Activated naive CD4-positive, alpha-beta T cell treated with anti-CD3 and anti-CD28 coated beads for 36 hours (primary cell): ENCODE measurements at regions not wholly inside any gene's neighbourhood (a gene's known extent, or its start where the extent isn't known, plus 50 kb on each side); places are given as distances from the start of the nearest gene placed in this dataset.
"Not testable (repeated sequence)": the region's sequence is repeated elsewhere in the genome, so short reads cannot be mapped to it uniquely, and the experiment has no call there.

Experiments used
- CTCF ChIA-PET: fragments of 350-600 bp; sonication (Branson Sonifier 250); formaldehyde crosslinking; loops from one replicate; lab custom pipeline; 2021; ENCODE audit warnings: antibody characterized with exemption; lab: Charles Lee
- DNase-seq: peaks from one replicate; pipeline ENCODE4 v3.0.0-alpha.2; 2020
- H3K27ac Mint-ChIP-seq: one replicate; pipeline ENCODE4 v1.8.0; 2021; ENCODE audit warnings: mild to moderate bottlenecking, mixed read lengths
- H3K27me3 Mint-ChIP-seq: one replicate; pipeline ENCODE4 v1.8.0; 2021; ENCODE audit warnings: low read depth, mixed read lengths
- H3K36me3 Mint-ChIP-seq: one replicate; pipeline ENCODE4 v1.8.0; 2021; ENCODE audit warnings: low read depth, mixed read lengths
- H3K4me1 Mint-ChIP-seq: one replicate; pipeline ENCODE4 v1.8.0; 2021; ENCODE audit warnings: low read depth, mixed read lengths
- H3K4me3 Mint-ChIP-seq: one replicate; pipeline ENCODE4 v1.8.0; 2021; ENCODE audit warnings: mild to moderate bottlenecking, moderate library complexity, mixed read lengths
- H3K9me3 Mint-ChIP-seq: one replicate; pipeline ENCODE4 v1.8.0; 2021; ENCODE audit warnings: mixed read lengths
- intact Hi-C: fragments of 100-400 bp; cut with micrococcal nuclease; formaldehyde crosslinking; loops from one replicate; pipeline ENCODE4 v1.15.1; 2023

DNA sequence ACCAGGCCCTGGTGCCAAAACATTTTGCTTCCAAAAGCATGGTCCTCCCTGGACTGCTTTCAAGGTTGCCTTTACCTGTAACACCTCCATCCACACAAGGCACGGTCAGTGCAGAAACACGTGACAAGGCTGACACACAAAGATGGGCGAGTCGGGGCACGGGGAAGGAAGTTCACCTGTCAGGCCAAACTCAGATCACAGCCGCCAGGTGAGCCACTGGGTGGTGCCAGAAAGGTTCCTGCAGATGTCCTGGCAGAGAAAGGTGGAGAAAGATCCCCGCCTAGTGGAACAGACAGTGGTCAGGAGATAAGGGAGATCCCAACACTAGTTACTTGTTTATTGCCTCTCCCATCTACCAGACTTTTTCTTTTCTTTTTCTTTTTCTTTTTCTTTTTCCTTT, 155.3 kb downstream of the AIPL1 start:
- H3K4me1 Mint-ChIP-seq: no peaks in the 10 kb centered on the region
- no peak overlapping the region for H3K27ac Mint-ChIP-seq
- intact Hi-C loops: loop anchor here (1.0 to 5.0 kb wide), 2 partner anchors 134 to 687 kb away; no protein-coding TSS in a partner anchor
- no peaks in the 10 kb centered on the region for H3K36me3 Mint-ChIP-seq
- DNase-seq: peak; percentile 50
- H3K9me3 Mint-ChIP-seq: no peaks in the 10 kb centered on the region
- peaks cover 16% of the 10 kb centered on the region for H3K27me3 Mint-ChIP-seq
- H3K4me3 Mint-ChIP-seq: no peak overlapping the region
- CTCF ChIA-PET: interaction anchor here (0.6 kb wide), 1 partner anchor 123 kb away, joined by 5 read pairs; no protein-coding TSS in a partner anchor

DNA sequence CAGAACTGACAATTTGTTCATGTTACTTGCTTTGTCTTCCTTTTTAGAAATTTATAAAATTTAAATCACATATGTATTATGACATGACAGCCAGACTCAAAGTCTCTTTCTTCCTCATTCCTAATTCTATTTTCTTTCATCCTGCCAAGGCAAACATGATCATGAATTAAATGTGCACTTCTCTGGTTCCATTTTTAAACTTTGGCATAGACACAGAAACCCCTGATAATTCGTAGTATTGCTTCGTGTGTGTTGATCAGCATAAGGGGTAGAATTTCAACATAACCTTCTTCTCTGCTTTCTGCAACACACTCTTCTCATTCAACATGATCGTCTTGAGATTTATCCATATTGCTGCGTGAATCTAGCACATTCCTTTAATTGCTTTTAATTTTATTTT, 156.5 kb downstream of the AIPL1 start:
- CTCF ChIA-PET: no interaction called here
- Mint-ChIP-seq H3K27me3 (peaks cover 16% of the 10 kb centered on the region), H3K27ac (no peak overlapping the region), H3K9me3 (no peaks in the 10 kb centered on the region), H3K4me3 (no peak overlapping the region), H3K4me1 (no peaks in the 10 kb centered on the region), H3K36me3 (no peaks in the 10 kb centered on the region)
- intact Hi-C loops: loop anchor here (5.0 kb wide), 1 partner anchor 686 kb away; no protein-coding TSS in a partner anchor
- no peak for DNase-seq

DNA sequence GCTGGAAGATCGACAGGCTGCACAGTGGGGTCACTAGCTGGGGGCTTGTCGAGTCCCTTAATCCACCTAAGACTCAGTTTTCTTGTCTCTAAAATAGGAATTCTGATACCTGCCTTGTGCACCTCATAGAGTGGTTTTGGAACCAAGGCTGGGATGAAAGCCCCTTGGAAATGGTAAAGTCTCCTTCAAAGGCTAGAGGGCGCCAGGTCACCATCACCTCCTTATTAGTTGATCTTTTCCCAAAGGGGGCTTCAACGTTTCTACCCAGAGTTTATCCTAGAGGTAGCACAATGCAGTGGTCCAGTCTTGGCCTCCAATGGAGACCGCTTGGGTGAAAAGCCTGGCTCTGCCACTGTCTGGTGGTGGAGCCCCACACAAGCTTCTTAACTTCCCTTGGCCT, 158.2 kb downstream of the AIPL1 start:
- peaks cover 17% of the 10 kb centered on the region for H3K27me3 Mint-ChIP-seq
- H3K4me1 Mint-ChIP-seq: no peaks in the 10 kb centered on the region
- H3K36me3 Mint-ChIP-seq: no peaks in the 10 kb centered on the region
- intact Hi-C loops: loop anchor here (5.0 kb wide), 1 partner anchor 684 kb away; no protein-coding TSS in a partner anchor
- no peak for DNase-seq
- CTCF ChIA-PET: no interaction called here
- H3K27ac Mint-ChIP-seq: no peak overlapping the region
- H3K4me3 Mint-ChIP-seq: no peak overlapping the region
- H3K9me3 Mint-ChIP-seq: no peaks in the 10 kb centered on the region

DNA sequence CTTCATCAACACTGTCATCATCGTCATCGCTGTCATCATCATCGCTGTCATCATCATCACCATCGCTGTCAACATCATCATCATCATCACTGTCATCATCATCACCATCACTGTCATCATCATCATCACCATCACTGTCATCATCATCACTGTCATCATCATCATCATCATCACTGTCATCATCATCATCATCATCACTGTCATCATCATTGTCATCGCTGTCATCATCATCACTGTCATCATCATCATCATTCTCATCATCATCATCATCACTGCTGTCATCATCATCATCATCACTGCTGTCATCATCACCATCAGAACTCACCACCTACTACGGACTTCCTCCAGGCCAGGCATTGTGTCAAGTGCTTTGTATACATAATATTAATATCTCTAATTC, 160.6 kb downstream of the AIPL1 start:
- Mint-ChIP-seq H3K4me3 (no peak overlapping the region), H3K27me3 (peaks cover 9% of the 10 kb centered on the region), H3K9me3 (no peaks in the 10 kb centered on the region), H3K27ac (no peak overlapping the region), H3K4me1 (no peaks in the 10 kb centered on the region), H3K36me3 (no peaks in the 10 kb centered on the region)
- DNase-seq: no peak
- intact Hi-C loops: no loop called here
- CTCF ChIA-PET: no interaction called here

DNA sequence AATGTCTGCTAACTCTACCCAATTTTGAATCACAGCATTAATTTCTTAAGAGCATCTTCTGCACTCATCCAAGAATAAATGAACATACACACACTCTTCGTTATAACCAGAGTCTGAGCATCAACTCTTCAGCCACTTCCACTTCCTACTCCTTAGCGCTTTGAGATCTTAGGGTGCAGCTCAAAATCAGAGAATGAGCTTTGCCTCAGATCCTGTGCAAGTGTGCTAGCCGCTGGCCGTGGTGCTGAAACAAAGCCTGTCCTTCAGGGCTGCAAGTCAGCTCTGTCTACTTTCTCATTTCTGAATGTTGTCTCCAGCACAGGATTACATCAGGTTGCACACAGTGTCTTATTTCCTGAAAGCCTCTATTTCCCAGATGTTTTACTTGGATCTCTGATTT, 165.4 kb downstream of the AIPL1 start:
- peaks cover 3% of the 10 kb centered on the region for H3K9me3 Mint-ChIP-seq
- no peak overlapping the region for H3K4me3 Mint-ChIP-seq
- CTCF ChIA-PET: interaction anchor here (0.6 to 0.7 kb wide), 2 partner anchors 152 to 449 kb away, joined by 4 read pairs; no protein-coding TSS in a partner anchor

DNA sequence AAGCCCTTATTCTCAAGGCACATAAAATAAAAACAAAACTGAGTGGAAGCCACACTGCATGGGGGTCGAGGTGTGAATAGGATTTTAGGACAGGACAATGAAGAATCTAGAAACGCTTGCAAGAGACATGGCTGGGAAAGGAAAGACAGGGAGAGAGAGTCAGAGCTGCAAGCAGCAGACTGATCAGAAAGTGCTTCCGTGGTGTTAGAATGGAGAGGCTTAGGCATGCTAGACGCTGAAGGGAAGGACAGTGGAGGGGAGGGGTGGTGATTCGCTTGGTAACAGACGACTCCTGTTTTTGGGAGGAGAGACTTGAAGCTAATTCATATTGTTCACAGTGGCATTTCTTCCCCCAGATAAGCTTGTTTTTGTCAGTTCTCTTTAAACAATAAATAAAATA, 173.5 kb downstream of the AIPL1 start:
- Mint-ChIP-seq H3K4me3 (no peak overlapping the region), H3K9me3 (peaks cover 3% of the 10 kb centered on the region), H3K4me1 (no peaks in the 10 kb centered on the region), H3K36me3 (no peaks in the 10 kb centered on the region), H3K27ac (no peak overlapping the region), H3K27me3 (peaks cover 49% of the 10 kb centered on the region)
- intact Hi-C loops: no loop called here
- DNase-seq: no peak
- CTCF ChIA-PET: no interaction called here

More for the DNA sequence above, 165.4 kb downstream of the AIPL1 start:
- Mint-ChIP-seq H3K27me3 (peaks cover 10% of the 10 kb centered on the region), H3K36me3 (no peaks in the 10 kb centered on the region), H3K27ac (no peak overlapping the region), H3K4me1 (no peaks in the 10 kb centered on the region)
- DNase-seq: peak; percentile 66
- intact Hi-C loops: no loop called here

DNA sequence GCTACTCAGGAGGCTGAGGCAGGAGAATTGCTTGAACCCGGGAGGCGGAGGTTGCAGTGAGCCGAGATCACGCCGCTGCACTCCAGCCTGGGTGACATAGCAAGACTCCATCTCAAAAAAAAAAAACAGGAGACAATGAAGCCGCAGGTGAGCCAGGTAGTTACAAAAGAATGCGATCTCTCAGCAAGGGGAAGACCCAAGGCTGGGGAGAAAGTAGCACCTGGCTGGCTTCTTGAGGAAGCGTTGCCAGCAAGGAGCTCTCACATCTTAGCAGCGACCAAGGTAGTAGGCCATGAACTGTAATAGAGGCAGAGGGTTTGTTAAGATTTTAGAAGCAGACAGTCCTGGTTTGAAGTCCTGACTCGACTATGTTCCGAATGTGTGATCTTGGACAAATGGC, 175.0 kb downstream of the AIPL1 start:
- H3K9me3 Mint-ChIP-seq: no peaks in the 10 kb centered on the region
- H3K27me3 Mint-ChIP-seq: peaks cover 55% of the 10 kb centered on the region

DNA sequence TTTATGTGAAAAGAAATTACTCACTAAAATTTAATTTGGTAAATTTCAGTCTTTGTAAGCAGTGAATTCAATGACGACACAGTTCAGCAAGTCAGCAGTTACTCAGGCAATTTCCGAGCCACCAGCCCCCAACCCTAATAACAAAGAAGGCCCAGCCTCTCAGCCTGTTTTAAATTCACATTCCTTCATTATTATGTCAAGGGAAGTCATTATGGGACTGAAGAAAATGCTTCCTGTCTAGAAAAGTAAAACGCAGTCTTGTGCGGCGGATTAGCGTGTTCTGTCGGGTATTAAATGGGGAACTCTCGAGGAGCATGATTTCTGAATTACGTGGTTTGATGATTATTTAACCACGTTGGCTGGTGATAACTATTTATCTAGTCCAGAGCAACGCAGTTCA, 177.6 kb downstream of the AIPL1 start:
- DNase-seq: no peak
- Mint-ChIP-seq H3K4me3 (no peak overlapping the region), H3K36me3 (no peaks in the 10 kb centered on the region), H3K27ac (no peak overlapping the region), H3K9me3 (no peaks in the 10 kb centered on the region), H3K4me1 (no peaks in the 10 kb centered on the region), H3K27me3 (peaks cover 47% of the 10 kb centered on the region)
- intact Hi-C loops: no loop called here
- CTCF ChIA-PET: interaction anchor here (0.7 kb wide), 1 partner anchor 178 kb away, joined by 3 read pairs; no protein-coding TSS in a partner anchor

More for the DNA sequence above, 175.0 kb downstream of the AIPL1 start:
- CTCF ChIA-PET: no interaction called here
- DNase-seq: no peak
- no peaks in the 10 kb centered on the region for H3K36me3 Mint-ChIP-seq
- H3K4me1 Mint-ChIP-seq: no peaks in the 10 kb centered on the region
- no peak overlapping the region for H3K27ac Mint-ChIP-seq
- intact Hi-C loops: no loop called here
- no peak overlapping the region for H3K4me3 Mint-ChIP-seq

DNA sequence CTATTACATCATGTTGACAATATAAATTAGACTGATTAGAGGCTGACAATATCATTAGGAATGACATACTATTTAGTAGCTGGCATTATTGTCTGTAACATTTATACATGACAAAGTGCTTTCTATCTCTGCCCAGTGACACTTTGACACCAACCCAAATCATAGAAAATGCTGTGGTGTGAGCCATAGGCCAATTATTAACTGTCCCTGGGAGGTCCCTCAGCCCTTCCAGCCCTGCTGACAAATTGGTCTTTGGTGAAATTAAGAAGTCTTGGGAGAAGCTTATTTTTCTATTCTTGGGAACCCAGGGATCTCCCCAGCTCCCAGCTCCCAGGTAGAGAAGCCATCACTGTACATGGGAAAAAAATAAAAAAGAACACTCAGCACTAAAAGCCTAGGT, 179.6 kb downstream of the AIPL1 start:
- Mint-ChIP-seq H3K36me3 (no peaks in the 10 kb centered on the region), H3K27ac (no peak overlapping the region), H3K27me3 (peaks cover 36% of the 10 kb centered on the region), H3K4me3 (no peak overlapping the region), H3K9me3 (no peaks in the 10 kb centered on the region), H3K4me1 (no peaks in the 10 kb centered on the region)
- CTCF ChIA-PET: no interaction called here
- intact Hi-C loops: no loop called here
- DNase-seq: no peak

DNA sequence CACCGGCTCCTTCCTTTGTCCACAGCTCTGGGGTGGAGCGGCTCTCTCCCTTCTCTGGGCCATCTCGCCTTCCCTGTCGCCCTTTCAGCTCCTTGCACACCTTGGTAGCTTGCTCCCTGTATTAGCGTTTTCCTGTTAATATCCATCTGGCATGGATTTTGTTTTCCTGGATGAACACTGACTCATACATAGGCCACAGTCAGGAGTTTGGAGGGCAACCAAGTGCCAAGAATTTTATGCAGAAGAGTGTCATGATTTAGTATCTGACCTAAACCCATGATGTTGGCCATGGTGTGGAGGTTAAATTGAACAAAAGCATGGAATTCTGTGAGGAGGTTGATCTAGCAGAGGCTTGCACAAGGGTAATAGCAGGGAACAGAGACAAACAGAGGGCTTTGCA, 180.9 kb downstream of the AIPL1 start:
- no peaks in the 10 kb centered on the region for H3K4me1 Mint-ChIP-seq
- H3K9me3 Mint-ChIP-seq: no peaks in the 10 kb centered on the region
- no peak for DNase-seq
- H3K27ac Mint-ChIP-seq: no peak overlapping the region
- CTCF ChIA-PET: no interaction called here
- intact Hi-C loops: no loop called here
- no peaks in the 10 kb centered on the region for H3K36me3 Mint-ChIP-seq
- no peak overlapping the region for H3K4me3 Mint-ChIP-seq
- peaks cover 35% of the 10 kb centered on the region for H3K27me3 Mint-ChIP-seq

DNA sequence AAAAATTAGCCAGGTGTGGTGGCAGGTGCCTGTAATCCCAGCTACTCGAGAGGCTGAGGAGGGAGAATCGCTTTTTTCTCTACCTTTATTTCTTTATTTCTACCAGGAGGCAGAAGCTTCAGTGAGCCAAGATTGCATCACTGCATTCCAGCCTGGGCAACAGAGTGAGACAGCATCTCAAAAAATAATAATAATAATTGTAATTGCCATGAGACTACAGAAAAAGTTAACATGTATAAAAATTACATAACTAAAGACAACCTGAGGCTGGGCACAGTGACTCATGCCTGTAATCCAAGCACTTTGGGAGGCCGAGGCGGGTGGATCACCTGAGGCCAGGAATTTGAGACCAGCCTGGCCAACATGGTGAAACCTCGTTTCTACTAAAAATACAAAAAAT, 181.5 kb downstream of the WSCD1 start:
- peaks cover 21% of the 10 kb centered on the region for H3K27me3 Mint-ChIP-seq
- H3K36me3 Mint-ChIP-seq, H3K9me3 Mint-ChIP-seq, DNase-seq, H3K27ac Mint-ChIP-seq, CTCF ChIA-PET, H3K4me3 Mint-ChIP-seq, intact Hi-C loops, H3K4me1 Mint-ChIP-seq: not testable (repeated sequence)

DNA sequence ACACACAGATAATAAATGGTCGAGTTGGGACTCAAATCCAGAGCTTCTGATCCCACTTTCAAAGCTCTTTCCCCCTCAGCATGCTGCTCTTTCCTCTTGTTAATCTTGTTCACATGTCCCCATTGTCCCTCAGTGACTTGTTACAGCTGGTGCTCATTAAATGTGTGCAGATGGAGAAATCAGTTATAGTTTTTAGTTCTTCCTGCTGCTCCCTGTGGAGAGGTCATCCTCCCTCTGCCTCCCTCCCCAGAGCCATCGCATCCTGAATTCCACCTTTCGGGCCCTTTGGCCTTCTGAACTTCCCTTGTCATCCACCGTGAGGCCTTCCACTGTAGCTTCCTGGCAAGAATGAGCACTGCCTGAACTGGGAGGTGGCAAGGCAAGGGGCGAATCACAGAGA, 179.6 kb downstream of the WSCD1 start:
- no peak for DNase-seq
- H3K27ac Mint-ChIP-seq: no peak overlapping the region
- peaks cover 13% of the 10 kb centered on the region for H3K27me3 Mint-ChIP-seq
- H3K4me1 Mint-ChIP-seq: no peaks in the 10 kb centered on the region
- H3K9me3 Mint-ChIP-seq: no peaks in the 10 kb centered on the region
- H3K4me3 Mint-ChIP-seq: no peak overlapping the region
- H3K36me3 Mint-ChIP-seq: no peaks in the 10 kb centered on the region
- intact Hi-C loops: no loop called here
- CTCF ChIA-PET: no interaction called here

DNA sequence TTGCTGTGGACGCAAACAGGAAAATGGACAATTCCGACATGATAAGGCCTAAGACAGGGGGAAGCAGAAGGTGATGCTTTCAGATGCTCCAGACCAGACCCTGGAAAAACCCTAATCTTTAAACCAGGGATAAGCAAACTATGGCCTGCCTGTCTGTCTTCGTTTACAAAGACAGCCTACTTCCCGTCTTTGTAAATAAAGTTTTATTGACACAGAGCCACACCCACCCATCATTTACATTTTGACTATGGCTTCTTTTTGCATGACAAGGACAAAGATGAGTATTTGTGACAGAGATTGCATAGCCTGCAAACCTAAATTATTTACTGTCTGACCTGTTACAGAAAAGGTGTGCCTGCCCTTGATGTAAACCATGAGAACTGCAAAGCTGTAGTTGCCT, 177.9 kb downstream of the WSCD1 start:
- H3K27ac Mint-ChIP-seq: no peak overlapping the region
- intact Hi-C loops: no loop called here

More for the DNA sequence above, 177.9 kb downstream of the WSCD1 start:
- CTCF ChIA-PET: no interaction called here
- H3K27me3 Mint-ChIP-seq: peaks cover 12% of the 10 kb centered on the region
- no peaks in the 10 kb centered on the region for H3K4me1 Mint-ChIP-seq
- no peaks in the 10 kb centered on the region for H3K36me3 Mint-ChIP-seq
- DNase-seq: no peak
- no peak overlapping the region for H3K4me3 Mint-ChIP-seq
- no peaks in the 10 kb centered on the region for H3K9me3 Mint-ChIP-seq
